Lung (tissue), 11 donors: ENCODE measurements at regions not wholly inside any gene's neighbourhood (a gene's known extent, or its start where the extent isn't known, plus 50 kb on each side); places are given as distances from the start of the nearest gene placed in this dataset.

Source experiments
- ATAC-seq: fragments of 200-7000 bp; cut with Tn5 transposase; one replicate; pipeline ENCODE4 v1.9.1; 2020; ENCODE audit warnings: moderate number of reproducible peaks; ENCODE audit not compliant: insufficient read depth, low FRiP score
- DNase-seq, 3 donors: peaks; one replicate each; pipeline ENCODE4 v3.0.0-alpha.2; 2013 to 2017
- H3K27ac ChIP-seq, 2 donors: one replicate each; pipeline ENCODE4 v1.5.1; 2013; ENCODE audit warnings: mild to moderate bottlenecking in 2 of 2, moderate library complexity in 2 of 2, control low read depth in 1 of 2, inconsistent platforms in 1 of 2, low read depth in 1 of 2, low read length in 1 of 2
- H3K27me3 ChIP-seq, 3 donors: one replicate each; pipeline ENCODE4 v1.5.1; 2013; ENCODE audit warnings: low read length in 2 of 3; ENCODE audit not compliant: control insufficient read depth in 3 of 3, insufficient read depth in 3 of 3
- H3K36me3 ChIP-seq, 4 donors: one replicate each; pipeline ENCODE4 v1.5.1; 2013; ENCODE audit warnings: low read length in 4 of 4, mild to moderate bottlenecking in 1 of 4, moderate library complexity in 1 of 4; ENCODE audit not compliant: control insufficient read depth in 4 of 4, insufficient read depth in 4 of 4
- H3K4me1 ChIP-seq, 5 donors: one replicate each; pipeline ENCODE4 v1.5.1; 2013; ENCODE audit warnings: low read length in 5 of 5, mild to moderate bottlenecking in 2 of 5, moderate library complexity in 1 of 5; ENCODE audit not compliant: control insufficient read depth in 5 of 5, insufficient read depth in 5 of 5
- H3K4me3 ChIP-seq: one replicate; pipeline ENCODE4 v1.5.1; 2013; ENCODE audit warnings: mild to moderate bottlenecking, control low read depth, moderate library complexity
- H3K9ac ChIP-seq, 2 donors: one replicate each; pipeline ENCODE4 v1.5.1; 2013; ENCODE audit warnings: low read length in 2 of 2, control low read depth in 1 of 2; ENCODE audit not compliant: insufficient read depth in 1 of 2
- H3K9me3 ChIP-seq, 4 donors: one replicate each; pipeline ENCODE4 v1.5.1; 2013; ENCODE audit warnings: low read length in 3 of 4, mild to moderate bottlenecking in 1 of 4, moderate library complexity in 1 of 4; ENCODE audit not compliant: control insufficient read depth in 4 of 4, insufficient read depth in 3 of 4
- CTCF ChIP-seq: IDR thresholded peaks from 2 replicates; pipeline ENCODE4 v1.5.1; 2012; ENCODE audit warnings: mild to moderate bottlenecking; ENCODE audit errors: control extremely low read depth, extremely low read depth
- WGBS, 2 donors: extraction: QIAGEN DNeasy Blood & Tissue Kit; methylation state at CpG; one replicate each; pipeline ENCODE4 v1.1.7; 2013; 5-methylcytosine and 5-hydroxymethylcytosine counted together
- donor health status: control.
- donor health status: control.
- donor health status: Bipolar disorder and iron deficiency.
- donor health status: healthy.
- donor health status: DM: yes; HTN: yes; CAD: no.

DNA sequence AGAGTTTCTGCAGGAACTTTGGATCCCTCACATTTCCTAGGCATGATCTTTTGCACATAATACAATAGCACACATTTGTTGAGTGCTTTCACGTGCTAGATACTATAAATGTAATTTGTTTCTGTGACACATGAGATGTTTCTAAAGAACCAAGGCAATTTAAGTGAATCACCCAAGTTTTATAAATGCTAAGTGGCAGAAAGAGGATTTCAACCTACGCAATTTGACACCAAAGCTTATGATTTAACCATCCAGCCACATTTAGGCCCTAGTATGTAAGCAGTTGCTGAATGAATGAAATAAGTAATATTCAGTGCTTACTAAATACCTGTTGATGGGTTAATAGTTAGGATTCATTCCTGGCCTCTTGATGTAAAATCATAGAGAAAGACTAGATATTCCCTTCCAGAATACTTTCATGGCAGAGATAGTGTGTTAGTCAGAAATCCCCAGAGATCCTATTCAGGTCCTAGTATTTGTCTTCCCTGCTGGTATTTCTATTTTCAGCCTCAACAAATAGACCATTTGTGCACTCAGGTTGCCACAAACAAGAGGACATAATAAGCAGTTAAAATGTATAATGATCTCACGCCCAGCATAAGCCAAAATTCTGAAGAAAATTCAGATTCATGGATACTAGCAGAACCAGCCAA, 572.6 kb downstream of the IPMK start:
- no peak for DNase-seq
- Histone ChIP-seq H3K36me3 (no peaks in the 10 kb centered on the region), H3K27ac (no peak overlapping the region), H3K27me3 (no peaks in the 10 kb centered on the region), H3K9me3 (no peaks in the 10 kb centered on the region), H3K4me1 (no peaks in the 10 kb centered on the region), H3K9ac (no peak overlapping the region), H3K4me3 (no peak overlapping the region)
- TF ChIP-seq CTCF, result no peak
- WGBS, 2 donors, result 75 to 85% methylated on average over 3 of the region's 3 CpGs
- ATAC-seq, result no peak

DNA sequence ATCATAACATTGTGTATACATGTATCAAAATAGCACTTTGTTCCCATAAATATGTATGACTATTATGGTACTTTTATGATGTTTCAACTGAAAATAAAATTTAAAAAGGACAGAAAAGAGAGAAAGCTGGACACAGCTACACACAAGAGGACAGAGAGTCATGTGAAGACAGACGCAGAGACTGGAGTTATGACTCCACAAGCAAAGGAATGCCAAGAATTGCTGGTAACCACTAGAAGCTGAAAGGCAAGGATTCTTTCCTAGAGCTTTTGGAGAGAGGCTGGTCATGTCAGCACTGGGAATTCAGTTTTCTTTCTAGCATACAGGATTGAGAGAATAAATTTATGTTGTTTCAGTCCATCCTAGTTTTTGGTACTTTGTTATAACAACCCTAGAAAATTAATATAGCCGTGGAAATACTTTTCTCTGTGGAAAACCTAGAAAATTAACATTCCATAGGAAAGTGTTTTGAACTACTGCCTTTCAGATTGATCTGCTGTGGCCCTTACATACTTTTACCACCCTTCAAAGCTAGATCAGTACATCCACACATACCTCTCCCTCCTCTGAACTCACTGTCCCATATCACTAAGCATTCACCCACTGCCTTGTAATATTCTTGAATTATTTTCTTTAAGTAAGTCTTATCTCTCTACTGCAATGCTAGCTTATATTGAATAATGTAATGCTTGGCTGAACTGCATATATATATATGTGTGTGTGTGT, 575.3 kb downstream of the IPMK start:
- DNase-seq (peak in 2 of 3 donors; percentile 6 to 37), ATAC-seq (no peak)
- Histone ChIP-seq H3K27ac (no peak overlapping the region), H3K9me3 (no peaks in the 10 kb centered on the region), H3K36me3 (no peaks in the 10 kb centered on the region), H3K9ac (no peak overlapping the region), H3K4me3 (no peak overlapping the region), H3K27me3 (no peaks in the 10 kb centered on the region), H3K4me1 (no peaks in the 10 kb centered on the region)
- TF ChIP-seq CTCF, result no peak
- 63 to 82% methylated on average over 2 of the region's 2 CpGs for WGBS, 2 donors

DNA sequence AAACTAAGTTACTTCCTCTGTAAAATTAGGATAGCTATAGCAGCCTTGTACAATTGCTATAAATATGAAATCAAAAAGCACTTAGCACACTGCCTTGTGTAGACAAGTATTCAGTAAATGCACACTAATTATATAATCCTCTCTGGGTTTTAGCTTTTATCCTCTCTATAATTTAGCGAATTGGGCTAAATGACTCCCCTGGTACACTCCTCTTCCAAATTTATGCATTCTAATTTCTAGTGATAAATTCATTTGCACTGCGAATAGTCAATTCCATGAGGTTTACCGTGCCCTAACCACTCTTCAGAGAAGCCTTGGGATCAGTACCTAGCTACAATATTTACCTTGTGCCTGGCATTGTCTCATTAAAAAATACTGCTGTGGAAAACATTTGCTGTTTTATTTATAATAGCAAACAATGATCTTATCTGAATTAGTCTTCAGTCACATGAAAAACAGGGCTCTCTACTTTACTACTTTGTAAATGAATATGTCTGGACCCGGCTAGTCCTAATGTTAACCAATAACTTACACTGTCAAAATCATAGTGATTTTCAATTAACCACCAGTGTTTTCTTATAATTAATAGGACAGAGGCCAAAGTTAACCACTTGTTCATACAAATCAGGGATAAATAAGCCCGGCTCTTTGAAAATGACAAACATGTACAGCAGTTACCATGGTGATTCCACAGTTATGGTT, 577.9 kb downstream of the IPMK start:
- Histone ChIP-seq H3K4me3 (no peak overlapping the region), H3K4me1 (no peaks in the 10 kb centered on the region), H3K36me3 (no peaks in the 10 kb centered on the region), H3K9me3 (no peaks in the 10 kb centered on the region), H3K9ac (no peak overlapping the region), H3K27me3 (no peaks in the 10 kb centered on the region), H3K27ac (no peak overlapping the region)
- no peak for TF ChIP-seq CTCF
- 75 to 91% methylated on average over 5 of the region's 5 CpGs for WGBS, 2 donors
- DNase-seq (no peak), ATAC-seq (no peak)
